CD4-positive, CD25-positive, alpha-beta regulatory T cell (primary cell): ENCODE measurements at regions not wholly inside any gene's neighbourhood (a gene's known extent, or its start where the extent isn't known, plus 50 kb on each side); places are given as distances from the start of the nearest gene placed in this dataset.
"Not testable (repeated sequence)": the region's sequence is repeated elsewhere in the genome, so short reads cannot be mapped to it uniquely, and the experiment has no call there.

Experiments used
- ATAC-seq, 2 donors: fragments of 150-1000 bp; cut with Tn5 transposase; one replicate each; pipeline ENCODE4 v1.10.0; 2021; ENCODE audit warnings: low read depth in 2 of 2, moderate number of reproducible peaks in 2 of 2, moderate library complexity in 1 of 2
- DNase-seq, 3 donors: peaks; one replicate each; pipeline versions ENCODE4 v3.0.0 to v3.0.0-alpha.2; 2012 to 2022; ENCODE audit warnings: mixed read lengths in 1 of 3
- H3K27ac ChIP-seq: one replicate; pipeline ENCODE4 v1.7.0; 2013; ENCODE audit warnings: mild to moderate bottlenecking, low read length; ENCODE audit not compliant: insufficient read depth, poor library complexity, severe bottlenecking
- H3K27me3 ChIP-seq: one replicate; pipeline ENCODE4 v1.7.0; 2013; ENCODE audit warnings: low read length; ENCODE audit not compliant: control insufficient read depth, insufficient read depth
- H3K36me3 ChIP-seq: one replicate; pipeline ENCODE4 v1.7.0; 2013; ENCODE audit warnings: mild to moderate bottlenecking, low read length, moderate library complexity; ENCODE audit not compliant: control insufficient read depth, insufficient read depth
- H3K4me1 ChIP-seq: 2 replicates; pipeline ENCODE4 v1.7.0; 2013; ENCODE audit warnings: mild to moderate bottlenecking, low read length; ENCODE audit not compliant: insufficient read depth, control insufficient read depth, poor library complexity, severe bottlenecking
- H3K4me3 ChIP-seq: one replicate; pipeline ENCODE4 v1.7.0; 2013; ENCODE audit warnings: low read depth, mild to moderate bottlenecking, low read length, moderate library complexity
- H3K9me3 ChIP-seq, 2 experiments: 1 replicate in 1 of 2; 2 replicates in 1 of 2; pipeline ENCODE4 v1.7.0; 2013; ENCODE audit warnings: low read length in 2 of 2, mild to moderate bottlenecking in 1 of 2, moderate library complexity in 1 of 2; ENCODE audit not compliant: control insufficient read depth in 2 of 2
- H3K27ac Mint-ChIP-seq, 3 donors: one replicate each; pipeline ENCODE4 v1.8.0; 2020 to 2022; ENCODE audit warnings: mild to moderate bottlenecking in 3 of 3, mixed read lengths in 3 of 3, moderate library complexity in 2 of 3
- H3K27me3 Mint-ChIP-seq: one replicate; pipeline ENCODE4 v1.8.0; 2022; ENCODE audit warnings: mild to moderate bottlenecking, mixed read lengths
- H3K36me3 Mint-ChIP-seq: one replicate; pipeline ENCODE4 v1.8.0; 2020; ENCODE audit warnings: mixed read lengths
- H3K4me1 Mint-ChIP-seq, 4 donors: one replicate each; pipeline ENCODE4 v1.8.0; 2020 to 2022; ENCODE audit warnings: mixed read lengths in 4 of 4, mild to moderate bottlenecking in 1 of 4
- H3K4me3 Mint-ChIP-seq, 4 donors: one replicate each; pipeline ENCODE4 v1.8.0; 2020 to 2022; ENCODE audit warnings: mild to moderate bottlenecking in 4 of 4, mixed read lengths in 4 of 4, moderate library complexity in 3 of 4
- H3K9me3 Mint-ChIP-seq, 7 donors: one replicate each; pipeline ENCODE4 v1.8.0; 2020 to 2022; ENCODE audit warnings: mixed read lengths in 7 of 7, mild to moderate bottlenecking in 3 of 7, moderate library complexity in 2 of 7

GRCh38 chr7:76914361-76914760 is 117.8 kb downstream of the SPDYE17 start:
- DNase-seq, H3K36me3 ChIP-seq, H3K4me3 Mint-ChIP-seq, H3K4me1 Mint-ChIP-seq, H3K27ac Mint-ChIP-seq, H3K27me3 Mint-ChIP-seq, H3K4me1 ChIP-seq, H3K4me3 ChIP-seq, ATAC-seq, H3K9me3 Mint-ChIP-seq, H3K27ac ChIP-seq, H3K36me3 Mint-ChIP-seq, H3K27me3 ChIP-seq, H3K9me3 ChIP-seq: not testable (repeated sequence)

GRCh38 chr7:76912011-76912814 is 119.9 kb downstream of the SPDYE17 start:
- not testable (repeated sequence) for H3K4me1 ChIP-seq, H3K27me3 ChIP-seq, H3K27ac Mint-ChIP-seq, H3K36me3 ChIP-seq, H3K9me3 Mint-ChIP-seq, H3K4me3 ChIP-seq, H3K27ac ChIP-seq, DNase-seq, ATAC-seq, H3K36me3 Mint-ChIP-seq, H3K4me1 Mint-ChIP-seq, H3K9me3 ChIP-seq, H3K27me3 Mint-ChIP-seq
- H3K4me3 Mint-ChIP-seq = peak overlapping the region in 2 of 4 donors; percentile 47

- ATAC-seq = not testable (repeated sequence)
Observed at GRCh38 chr7:76904688-76905087, 127.5 kb downstream of the SPDYE17 start.

GRCh38 chr7:76901944-76902710 is 130.0 kb downstream of the SPDYE17 start:
- not testable (repeated sequence) for DNase-seq, H3K36me3 ChIP-seq, H3K4me1 ChIP-seq, H3K9me3 ChIP-seq, H3K27ac ChIP-seq, H3K4me3 Mint-ChIP-seq, H3K4me1 Mint-ChIP-seq, H3K4me3 ChIP-seq, H3K27ac Mint-ChIP-seq, H3K9me3 Mint-ChIP-seq, H3K27me3 Mint-ChIP-seq, ATAC-seq, H3K27me3 ChIP-seq, H3K36me3 Mint-ChIP-seq

More at GRCh38 chr7:76904688-76905087, 127.5 kb downstream of the SPDYE17 start:
- H3K36me3 ChIP-seq, H3K27ac ChIP-seq, H3K27me3 Mint-ChIP-seq, H3K27me3 ChIP-seq, H3K36me3 Mint-ChIP-seq, H3K9me3 ChIP-seq, H3K4me3 Mint-ChIP-seq, H3K27ac Mint-ChIP-seq, DNase-seq, H3K4me1 ChIP-seq, H3K9me3 Mint-ChIP-seq, H3K4me3 ChIP-seq, H3K4me1 Mint-ChIP-seq: not testable (repeated sequence)

- H3K9me3 Mint-ChIP-seq, ATAC-seq, H3K36me3 Mint-ChIP-seq: not testable (repeated sequence)
Observed at GRCh38 chr7:76898807-76899206, 133.4 kb downstream of the SPDYE17 start.

GRCh38 chr7:76897007-76897406 is 135.2 kb downstream of the SPDYE17 start:
- not testable (repeated sequence) for H3K9me3 Mint-ChIP-seq, H3K36me3 ChIP-seq, H3K4me1 Mint-ChIP-seq, H3K4me3 ChIP-seq, H3K27ac ChIP-seq, H3K27me3 ChIP-seq, H3K27me3 Mint-ChIP-seq, DNase-seq, ATAC-seq, H3K9me3 ChIP-seq, H3K27ac Mint-ChIP-seq, H3K4me3 Mint-ChIP-seq, H3K36me3 Mint-ChIP-seq, H3K4me1 ChIP-seq

More at GRCh38 chr7:76898807-76899206, 133.4 kb downstream of the SPDYE17 start:
- H3K27ac Mint-ChIP-seq, H3K4me3 ChIP-seq, H3K27me3 ChIP-seq, H3K27ac ChIP-seq, H3K9me3 ChIP-seq, H3K27me3 Mint-ChIP-seq, H3K4me1 ChIP-seq, H3K4me3 Mint-ChIP-seq, DNase-seq, H3K4me1 Mint-ChIP-seq, H3K36me3 ChIP-seq: not testable (repeated sequence)

GRCh38 chr7:76895696-76896095 is 136.5 kb downstream of the SPDYE17 start:
- not testable (repeated sequence) for H3K9me3 ChIP-seq, DNase-seq, H3K4me3 Mint-ChIP-seq, H3K27ac Mint-ChIP-seq, H3K27me3 ChIP-seq, H3K4me1 Mint-ChIP-seq, ATAC-seq, H3K27ac ChIP-seq, H3K9me3 Mint-ChIP-seq, H3K36me3 Mint-ChIP-seq, H3K36me3 ChIP-seq, H3K4me3 ChIP-seq, H3K27me3 Mint-ChIP-seq, H3K4me1 ChIP-seq

- not testable (repeated sequence) for H3K27me3 ChIP-seq, H3K4me3 ChIP-seq, H3K9me3 Mint-ChIP-seq, H3K36me3 ChIP-seq, H3K36me3 Mint-ChIP-seq, H3K4me1 ChIP-seq, H3K27ac ChIP-seq, H3K27ac Mint-ChIP-seq, DNase-seq, ATAC-seq, H3K9me3 ChIP-seq, H3K4me1 Mint-ChIP-seq, H3K27me3 Mint-ChIP-seq
- H3K4me3 Mint-ChIP-seq = peak overlapping the region in 1 of 4 donors; percentile 27
Observed at GRCh38 chr7:76891771-76892170, 140.4 kb downstream of the SPDYE17 start.
